ENCODE measurements at regions not wholly inside any gene's neighbourhood (a gene's known extent, or its start where the extent isn't known, plus 50 kb on each side); places are given as distances from the start of the nearest gene placed in this dataset.

GRCh38 chr2:2542316-2542715 is 211.2 kb upstream of the MYT1L start:
- DNase-seq (ENCODE audit: low spot score) (no peak), ATAC-seq (ENCODE audit: low FRiP score) (no peak)
- TF ChIP-seq, protein P1, sequence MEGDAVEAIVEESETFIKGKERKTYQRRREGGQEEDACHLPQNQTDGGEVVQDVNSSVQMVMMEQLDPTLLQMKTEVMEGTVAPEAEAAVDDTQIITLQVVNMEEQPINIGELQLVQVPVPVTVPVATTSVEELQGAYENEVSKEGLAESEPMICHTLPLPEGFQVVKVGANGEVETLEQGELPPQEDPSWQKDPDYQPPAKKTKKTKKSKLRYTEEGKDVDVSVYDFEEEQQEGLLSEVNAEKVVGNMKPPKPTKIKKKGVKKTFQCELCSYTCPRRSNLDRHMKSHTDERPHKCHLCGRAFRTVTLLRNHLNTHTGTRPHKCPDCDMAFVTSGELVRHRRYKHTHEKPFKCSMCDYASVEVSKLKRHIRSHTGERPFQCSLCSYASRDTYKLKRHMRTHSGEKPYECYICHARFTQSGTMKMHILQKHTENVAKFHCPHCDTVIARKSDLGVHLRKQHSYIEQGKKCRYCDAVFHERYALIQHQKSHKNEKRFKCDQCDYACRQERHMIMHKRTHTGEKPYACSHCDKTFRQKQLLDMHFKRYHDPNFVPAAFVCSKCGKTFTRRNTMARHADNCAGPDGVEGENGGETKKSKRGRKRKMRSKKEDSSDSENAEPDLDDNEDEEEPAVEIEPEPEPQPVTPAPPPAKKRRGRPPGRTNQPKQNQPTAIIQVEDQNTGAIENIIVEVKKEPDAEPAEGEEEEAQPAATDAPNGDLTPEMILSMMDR (IDR thresholded peaks at IDR 0.05): no peak

GRCh38 chr2:2540406-2540805 is 209.3 kb upstream of the MYT1L start:
- no peak for DNase-seq (ENCODE audit: low spot score)
- ATAC-seq (ENCODE audit: low FRiP score): no peak
- TF ChIP-seq, protein P1 (IDR thresholded peaks at IDR 0.05): no peak

DNA sequence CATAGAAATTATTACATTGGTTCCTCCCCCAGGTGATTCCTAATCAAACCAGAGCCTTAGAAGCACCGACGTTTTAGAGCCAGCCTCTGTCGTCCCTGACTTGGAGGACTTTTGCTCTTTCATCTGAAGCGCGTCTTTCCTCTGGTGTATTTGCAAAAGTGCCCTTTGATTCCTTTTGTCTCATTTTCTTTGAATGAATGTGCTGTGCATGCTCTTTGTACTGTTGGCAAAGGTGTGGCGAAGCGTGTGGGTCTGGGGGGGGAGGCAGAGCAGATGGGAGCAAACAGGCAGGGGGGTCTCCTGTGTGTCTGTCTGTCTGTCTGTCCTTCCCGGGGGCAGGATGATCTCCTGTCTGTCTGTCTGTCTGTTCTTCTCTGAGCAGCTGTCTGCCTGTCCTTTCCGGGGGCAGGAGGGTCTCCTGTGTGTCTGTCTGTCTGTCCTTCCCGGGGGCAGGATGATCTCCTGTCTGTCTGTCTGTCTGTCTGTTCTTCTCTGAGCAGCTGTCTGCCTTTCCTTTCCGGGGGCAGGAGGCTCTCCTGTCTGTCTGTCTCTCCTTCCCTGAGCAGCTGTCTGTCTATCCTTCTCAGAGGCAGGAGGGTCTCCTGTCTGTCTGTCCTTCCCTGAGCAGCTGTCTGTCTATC is 205.5 kb upstream of the MYT1L start:
- no peak for ATAC-seq (ENCODE audit: low FRiP score)
- TF ChIP-seq, protein P1 (IDR thresholded peaks at IDR 0.05): no peak
- no peak for DNase-seq (ENCODE audit: low spot score)

- no peak for DNase-seq (ENCODE audit: low spot score)
- no peak for ATAC-seq (ENCODE audit: low FRiP score)
- TF ChIP-seq, protein P1 (IDR thresholded peaks at IDR 0.05): no peak
These were observed 199.3 kb upstream of the MYT1L start for GRCh38 chr2:2530334-2530733.

DNA sequence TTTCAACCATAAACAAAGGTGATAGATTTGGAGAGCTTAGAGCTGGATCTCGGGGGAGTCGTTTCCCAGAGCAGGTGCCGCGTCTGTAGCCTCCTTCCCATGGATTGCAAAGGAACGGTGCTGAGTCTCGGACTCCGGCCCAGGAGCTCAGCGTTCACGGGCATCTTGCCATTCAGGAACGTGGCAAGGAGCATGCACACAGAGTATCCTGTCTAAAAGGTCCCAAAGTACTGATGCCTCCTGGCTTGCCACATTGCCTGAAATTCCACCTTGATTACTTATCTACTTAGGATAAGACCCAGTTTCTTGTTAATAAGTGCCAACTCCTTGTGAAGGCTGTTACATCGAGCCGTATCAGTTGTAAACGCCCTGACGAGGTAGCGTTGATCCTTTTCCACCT is 197.8 kb upstream of the MYT1L start:
- no peak for ATAC-seq (ENCODE audit: low FRiP score)
- no peak for DNase-seq (ENCODE audit: low spot score)
- TF ChIP-seq, protein P1 (IDR thresholded peaks at IDR 0.05): no peak

DNA sequence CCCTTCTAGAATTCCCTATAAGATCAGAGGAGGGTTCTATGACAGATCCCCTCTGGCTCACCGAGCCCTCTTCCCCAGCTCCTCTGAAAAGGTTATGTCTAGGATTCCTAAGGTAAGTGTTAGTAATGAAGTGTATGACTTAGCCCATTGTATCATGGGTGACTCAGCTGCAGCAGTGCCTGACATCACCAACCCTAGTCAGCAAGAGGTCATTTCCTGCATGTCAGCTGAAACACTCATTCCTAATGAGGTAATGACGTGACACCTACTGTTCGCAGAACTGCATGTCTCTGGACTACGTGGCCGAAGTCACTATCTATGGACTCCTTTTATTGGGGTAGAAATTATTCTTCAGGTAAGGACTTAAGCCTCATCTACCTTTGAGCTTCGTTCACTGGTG is 196.1 kb upstream of the MYT1L start:
- ATAC-seq (ENCODE audit: low FRiP score) (no peak), DNase-seq (ENCODE audit: low spot score) (no peak)
- TF ChIP-seq, protein P1 (IDR thresholded peaks at IDR 0.05): no peak

DNA sequence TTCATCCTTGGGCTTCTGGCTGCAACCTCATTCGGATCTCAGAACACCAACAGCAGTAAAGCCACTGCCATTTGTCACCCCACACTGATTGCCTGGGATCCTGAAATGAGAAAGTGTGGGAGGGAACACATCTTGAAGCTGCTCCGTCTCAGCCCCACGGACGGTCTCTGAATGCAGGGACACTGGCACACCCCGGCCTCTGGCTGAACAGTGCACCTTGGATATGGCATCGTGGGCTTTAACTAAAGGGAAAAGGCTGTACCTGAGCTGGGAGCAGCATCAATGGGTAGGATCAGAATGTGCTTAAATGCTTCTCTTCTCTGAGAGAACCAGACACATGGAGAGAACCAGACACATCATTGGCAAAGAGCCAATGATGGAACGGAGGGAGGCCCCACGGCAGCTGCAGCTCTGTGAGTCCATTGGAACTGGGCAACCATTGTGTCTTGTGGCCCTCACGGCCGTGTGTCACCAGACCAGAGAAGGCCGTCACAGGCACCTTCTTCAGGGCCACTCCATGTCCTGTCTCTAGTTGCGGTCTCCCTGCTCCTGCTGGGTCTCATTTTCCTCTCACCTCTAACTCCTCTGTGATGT is 193.4 kb upstream of the MYT1L start:
- TF ChIP-seq, protein P1 (IDR thresholded peaks at IDR 0.05): no peak
- no peak for DNase-seq (ENCODE audit: low spot score)
- ATAC-seq (ENCODE audit: low FRiP score): no peak
